ENCODE measurements at regions not wholly inside any gene's neighbourhood (a gene's known extent, or its start where the extent isn't known, plus 50 kb on each side); places are given as distances from the start of the nearest gene placed in this dataset.

DNA sequence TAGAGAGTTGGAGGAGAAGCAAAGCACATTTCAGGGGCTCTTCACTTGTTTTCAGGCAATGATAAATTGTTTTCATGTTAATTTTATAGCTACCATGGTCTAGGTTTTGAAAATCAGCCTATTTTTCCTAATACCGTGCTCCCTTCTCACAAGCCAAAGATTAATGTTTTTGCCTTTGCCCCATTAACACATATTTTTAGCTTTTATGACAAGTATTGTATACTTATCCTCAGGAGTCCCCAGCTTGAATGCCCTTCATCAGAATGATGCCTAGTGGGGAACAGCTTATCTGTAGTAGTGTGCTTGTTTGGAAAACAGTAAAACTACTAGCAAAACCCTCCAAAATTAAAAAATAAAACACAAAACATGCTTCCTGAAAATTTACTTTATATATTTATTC lies 194.0 kb downstream of the LNPK start:
- TF ChIP-seq POLR2A (IDR thresholded peaks at IDR 0.05) (no peak), CTCF (IDR thresholded peaks at IDR 0.05) (no peak)

Data from uterus (tissue), 2 donors.